Sigmoid colon (tissue), 4 donors: ENCODE measurements at regions not wholly inside any gene's neighbourhood (a gene's known extent, or its start where the extent isn't known, plus 50 kb on each side); places are given as distances from the start of the nearest gene placed in this dataset.

Source experiments
- POLR2A ChIP-seq, 2 donors: fragments of 450-650 bp; IDR thresholded peaks; one replicate each; pipeline ENCODE4 v1.6.1; 2016; ENCODE audit warnings: antibody characterized with exemption in 2 of 2, mild to moderate bottlenecking in 2 of 2, moderate library complexity in 2 of 2
- POLR2AphosphoS5 ChIP-seq, 4 donors: sonication (generic); formaldehyde crosslinking; IDR thresholded peaks; one replicate each; pipeline ENCODE4 v1.6.1; 2017; ENCODE audit warnings: antibody characterized with exemption in 4 of 4
- TF ChIP-seq, protein P1 (sequence below), 4 experiments: fragments of 450-650 bp in 3 of 4; fragments of 200-600 bp in 1 of 4; IDR thresholded peaks; one replicate each; pipeline ENCODE4 v1.5.1; 2016 to 2019; ENCODE audit warnings: antibody characterized with exemption in 4 of 4, mild to moderate bottlenecking in 3 of 4, moderate library complexity in 2 of 4

- TF ChIP-seq, protein P1, sequence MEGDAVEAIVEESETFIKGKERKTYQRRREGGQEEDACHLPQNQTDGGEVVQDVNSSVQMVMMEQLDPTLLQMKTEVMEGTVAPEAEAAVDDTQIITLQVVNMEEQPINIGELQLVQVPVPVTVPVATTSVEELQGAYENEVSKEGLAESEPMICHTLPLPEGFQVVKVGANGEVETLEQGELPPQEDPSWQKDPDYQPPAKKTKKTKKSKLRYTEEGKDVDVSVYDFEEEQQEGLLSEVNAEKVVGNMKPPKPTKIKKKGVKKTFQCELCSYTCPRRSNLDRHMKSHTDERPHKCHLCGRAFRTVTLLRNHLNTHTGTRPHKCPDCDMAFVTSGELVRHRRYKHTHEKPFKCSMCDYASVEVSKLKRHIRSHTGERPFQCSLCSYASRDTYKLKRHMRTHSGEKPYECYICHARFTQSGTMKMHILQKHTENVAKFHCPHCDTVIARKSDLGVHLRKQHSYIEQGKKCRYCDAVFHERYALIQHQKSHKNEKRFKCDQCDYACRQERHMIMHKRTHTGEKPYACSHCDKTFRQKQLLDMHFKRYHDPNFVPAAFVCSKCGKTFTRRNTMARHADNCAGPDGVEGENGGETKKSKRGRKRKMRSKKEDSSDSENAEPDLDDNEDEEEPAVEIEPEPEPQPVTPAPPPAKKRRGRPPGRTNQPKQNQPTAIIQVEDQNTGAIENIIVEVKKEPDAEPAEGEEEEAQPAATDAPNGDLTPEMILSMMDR (IDR thresholded peaks at IDR 0.05), result no peak
- TF ChIP-seq POLR2A (IDR thresholded peaks at IDR 0.05) (peak in 1 of 2 donors; percentile 4), POLR2AphosphoS5 (IDR thresholded peaks at IDR 0.05) (peak; percentile 90 to 95 (median 94))
Observed at GRCh38 chr2:66888791-66889631, 454.1 kb downstream of the MEIS1 start.
